CD4-positive, alpha-beta T cell treated with Interleukin-1 beta for 1 hour (primary cell): ENCODE measurements at regions not wholly inside any gene's neighbourhood (a gene's known extent, or its start where the extent isn't known, plus 50 kb on each side); places are given as distances from the start of the nearest gene placed in this dataset.

Source experiments
- DNase-seq, 2 donors: peaks; one replicate each; pipeline ENCODE4 v3.0.0-alpha.2; 2020 to 2022

DNA sequence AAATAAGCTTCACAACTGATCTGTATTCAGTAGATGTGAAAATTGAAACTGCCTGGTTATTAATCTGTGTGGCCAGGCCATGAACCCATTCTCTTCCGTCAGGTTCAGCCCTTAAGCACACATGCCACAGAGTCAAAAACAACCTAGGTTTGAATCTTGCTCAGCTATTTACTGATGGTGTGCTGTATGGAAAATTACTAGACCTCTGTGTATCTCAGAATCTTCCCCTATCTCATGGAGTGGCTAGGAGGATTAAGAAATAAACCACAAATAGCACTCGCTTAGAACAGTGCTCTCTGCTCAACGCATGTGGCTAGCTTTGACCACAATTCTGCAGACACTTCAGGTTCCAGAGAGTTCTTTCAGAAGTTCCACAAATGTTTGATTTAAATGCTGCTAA, 240.7 kb upstream of the PLEKHG7 start:
- peak in 1 of 2 donors; percentile 43 for DNase-seq

DNA sequence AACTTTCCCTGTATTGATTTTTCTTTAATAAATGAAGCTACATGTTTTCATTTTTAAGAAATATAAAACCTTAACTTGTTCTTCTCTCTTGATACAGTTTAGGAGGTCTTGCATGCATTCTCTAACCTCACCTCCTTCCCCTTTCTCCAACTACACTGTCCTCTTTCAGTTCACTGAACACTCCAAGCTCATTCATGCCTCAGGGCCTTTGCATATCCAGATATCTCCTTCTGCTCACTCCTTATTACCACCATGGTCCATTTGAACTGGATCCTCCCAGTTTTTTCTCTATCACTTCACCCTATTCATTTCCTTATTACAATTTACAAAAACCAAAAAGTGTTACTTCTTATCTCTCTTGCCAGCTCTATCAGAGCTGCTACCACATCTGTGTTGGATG, 242.9 kb upstream of the PLEKHG7 start:
- DNase-seq: no peak

DNA sequence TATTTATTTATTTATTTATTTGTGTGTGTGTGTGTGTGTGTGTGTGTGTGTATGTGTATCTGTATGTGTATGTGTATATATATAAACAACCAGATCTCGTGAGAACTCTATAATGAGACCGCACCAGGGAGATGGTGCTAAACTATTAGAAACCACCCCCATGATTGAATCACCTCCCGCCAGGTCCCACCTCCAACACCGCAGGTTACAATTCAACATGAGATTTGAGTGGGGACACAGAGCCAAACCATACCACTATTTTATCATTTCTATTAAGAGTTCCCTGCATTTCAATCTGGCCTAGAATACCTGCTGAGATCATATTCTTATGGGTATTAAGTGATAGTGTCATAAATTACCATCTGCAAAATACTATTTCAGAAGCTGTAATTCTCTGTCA, 243.8 kb upstream of the PLEKHG7 start:
- no peak for DNase-seq

DNA sequence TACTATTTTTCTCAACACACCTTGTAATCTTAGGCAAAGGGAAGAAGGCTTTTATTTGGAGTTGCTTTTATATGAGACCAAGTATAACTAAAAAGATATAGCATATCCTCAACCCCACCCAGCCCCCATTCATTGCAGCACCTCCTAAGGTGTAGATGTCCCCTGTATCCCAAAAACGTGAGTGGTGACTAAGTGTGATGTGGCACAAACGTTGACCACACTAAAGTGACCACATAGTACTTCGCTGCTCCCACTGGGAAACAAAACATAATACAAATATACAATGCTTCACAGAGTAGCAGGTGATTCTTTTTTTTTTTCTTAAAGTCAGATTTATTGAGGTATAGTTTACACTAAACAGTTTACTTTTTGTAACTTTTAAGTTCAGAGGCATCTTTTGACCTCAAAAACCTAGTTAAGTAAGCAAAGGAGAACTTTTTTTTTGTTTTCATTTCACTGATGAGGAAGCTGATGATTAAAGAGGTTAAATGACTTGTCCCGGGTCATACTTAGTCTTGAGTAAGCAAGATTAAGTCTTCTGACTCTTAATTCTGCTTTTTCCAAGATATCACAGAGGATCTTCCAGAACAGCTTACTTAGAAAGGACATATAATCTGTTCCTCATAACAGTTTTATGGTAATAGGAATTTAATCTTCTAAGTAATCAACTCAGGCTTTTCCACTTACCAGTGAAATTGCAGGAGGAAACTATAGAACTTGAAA, 245.2 kb upstream of the PLEKHG7 start:
- no peak for DNase-seq

DNA sequence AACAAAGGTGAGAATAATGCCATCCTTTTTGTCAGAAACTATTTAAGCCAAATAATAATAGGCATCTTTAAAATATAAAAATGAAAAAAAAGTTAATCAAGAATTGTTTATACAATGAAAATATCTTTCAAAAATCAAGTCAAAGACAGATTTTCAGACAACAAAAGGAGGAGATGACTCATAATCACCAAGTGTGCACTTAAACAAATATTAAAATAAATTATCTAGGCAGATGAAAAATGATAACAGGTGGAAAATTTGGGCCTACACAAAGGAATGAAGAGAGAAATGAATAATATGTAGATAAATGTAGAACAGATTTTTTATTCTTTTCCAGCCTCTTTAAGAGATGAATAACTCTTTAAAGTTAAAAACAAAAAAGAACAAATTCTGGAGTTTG, 250.0 kb upstream of the PLEKHG7 start:
- no peak for DNase-seq

DNA sequence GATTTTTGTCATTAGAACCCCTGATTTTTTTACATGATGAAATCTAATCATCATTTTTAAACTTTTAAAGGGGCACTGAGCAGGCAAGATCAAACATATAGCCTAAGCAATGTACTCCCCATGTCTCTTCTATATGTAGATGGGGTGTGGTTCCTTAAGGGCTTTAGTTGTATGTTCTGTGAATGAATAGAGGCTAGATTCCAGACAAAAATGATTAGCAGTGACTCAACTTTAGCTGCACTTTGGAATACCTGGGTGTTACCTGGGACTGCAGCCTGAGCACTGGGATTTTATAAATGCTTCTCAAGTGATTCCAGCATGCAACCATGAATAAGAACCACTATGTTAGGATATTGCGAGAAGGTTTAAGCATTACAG, 256.7 kb upstream of the PLEKHG7 start:
- no peak for DNase-seq

DNA sequence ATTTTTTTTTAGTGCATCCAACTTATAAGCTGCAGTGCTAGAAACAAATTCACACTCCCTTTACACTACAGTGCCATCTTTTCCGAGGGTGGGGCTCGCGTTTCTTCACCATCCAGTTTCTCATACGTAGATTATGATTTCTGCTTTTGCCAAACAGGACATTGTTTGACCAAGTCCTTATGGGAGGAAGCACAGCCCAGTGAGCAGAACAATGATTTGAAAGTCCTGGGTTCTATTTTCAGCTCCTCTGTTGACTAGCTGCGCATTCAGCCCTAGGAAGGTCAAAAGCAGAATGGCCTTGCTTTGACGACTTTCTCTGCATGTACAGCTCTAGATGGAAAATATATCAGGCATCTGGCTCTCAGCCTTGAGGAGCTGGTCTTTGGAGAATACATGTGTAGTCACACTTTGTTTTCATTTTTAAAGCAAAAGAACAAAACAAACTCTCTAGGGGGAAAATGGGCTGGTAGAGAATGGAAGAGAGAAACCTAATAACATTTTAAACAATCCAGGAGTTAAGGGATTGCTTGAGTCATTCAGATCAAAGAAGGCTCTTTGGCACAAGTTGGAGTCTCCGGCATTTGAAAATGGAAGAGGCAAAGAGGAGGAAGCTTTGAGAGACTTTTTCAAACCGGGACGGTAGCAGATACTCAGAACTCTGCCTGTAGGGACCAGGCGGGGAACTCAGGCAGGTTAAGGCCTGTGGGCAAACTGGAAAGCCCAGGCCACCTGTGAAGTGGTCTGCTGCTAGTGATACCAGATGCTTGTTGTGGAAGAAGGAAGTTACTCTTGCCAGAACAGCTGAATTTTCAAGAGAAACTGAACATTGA, 257.3 kb upstream of the PLEKHG7 start:
- peak in 1 of 2 donors; percentile 76 for DNase-seq

DNA sequence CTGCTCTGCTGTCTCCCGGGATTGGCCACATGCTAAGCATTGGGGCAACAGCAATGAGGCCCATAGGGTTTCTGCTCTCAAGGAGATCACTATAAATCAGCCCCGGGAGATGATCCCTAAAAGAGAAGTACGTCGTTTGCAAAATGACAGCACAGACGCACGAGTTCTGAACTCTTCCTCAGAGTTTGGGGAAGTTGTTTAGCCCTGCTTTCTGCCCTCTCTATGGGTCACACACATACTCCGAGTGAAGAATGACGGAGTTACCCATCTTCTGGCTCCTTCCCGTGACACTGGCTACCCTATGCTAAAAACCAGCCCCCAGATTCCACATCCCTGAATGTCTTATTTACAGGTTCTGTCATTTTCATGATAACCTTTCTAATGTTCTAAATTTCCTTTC, 258.0 kb upstream of the PLEKHG7 start:
- peak in 1 of 2 donors; percentile 72 for DNase-seq

DNA sequence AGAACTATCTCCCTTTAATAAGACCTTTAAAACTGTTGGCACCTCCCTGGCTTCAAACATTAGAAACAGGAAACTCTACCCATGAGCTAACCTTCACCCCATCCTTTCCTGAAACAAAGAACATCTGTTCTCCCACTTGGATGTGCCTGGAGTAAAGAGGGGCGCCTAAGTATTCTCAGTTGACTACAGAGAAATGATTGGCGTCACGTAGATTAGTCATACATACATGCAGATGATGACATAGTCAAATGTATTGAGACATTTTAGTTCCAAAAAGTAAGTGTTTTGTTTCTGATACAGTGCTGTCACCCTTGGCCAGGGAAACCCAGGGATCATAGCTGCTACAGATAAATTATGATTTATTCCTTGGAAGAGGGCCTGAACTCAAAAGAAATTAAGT, 260.0 kb upstream of the PLEKHG7 start:
- no peak for DNase-seq

DNA sequence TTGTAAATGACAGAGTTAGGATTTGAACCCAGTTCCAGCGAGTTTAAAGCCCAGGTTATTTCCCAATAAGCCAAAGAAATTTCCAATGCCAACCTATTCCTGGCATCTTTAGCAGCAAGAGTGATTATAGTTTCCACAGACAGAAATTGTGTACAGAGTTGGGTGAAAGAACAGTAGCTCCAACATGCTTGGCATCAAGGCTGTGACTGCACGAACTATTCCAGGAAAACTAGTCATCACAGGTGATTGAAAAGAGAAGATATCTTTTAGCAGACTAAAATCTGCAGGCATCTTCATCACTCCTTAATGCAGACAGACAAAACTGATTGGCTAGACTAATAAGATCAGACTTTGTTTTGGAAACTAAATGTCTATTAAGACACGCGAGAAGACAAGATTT, 262.7 kb upstream of the PLEKHG7 start:
- DNase-seq: no peak

DNA sequence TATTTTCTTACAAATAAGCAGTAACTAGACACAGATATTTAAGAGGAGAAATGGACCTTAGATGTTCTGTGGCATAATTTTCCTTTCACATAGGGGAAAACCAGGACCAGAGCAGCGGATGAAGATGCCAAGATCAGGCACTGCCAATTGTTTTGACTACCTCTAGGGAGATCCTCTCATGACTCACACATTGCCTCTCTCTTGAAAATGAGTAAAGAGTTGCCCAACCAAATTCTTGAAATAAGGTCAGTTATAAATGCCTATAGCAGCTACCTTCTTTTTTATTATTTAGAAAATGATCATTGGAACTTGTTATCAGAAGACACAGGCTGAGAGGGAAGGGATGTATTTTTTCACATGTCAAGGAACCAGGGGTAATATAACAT, 263.4 kb upstream of the PLEKHG7 start:
- no peak for DNase-seq

DNA sequence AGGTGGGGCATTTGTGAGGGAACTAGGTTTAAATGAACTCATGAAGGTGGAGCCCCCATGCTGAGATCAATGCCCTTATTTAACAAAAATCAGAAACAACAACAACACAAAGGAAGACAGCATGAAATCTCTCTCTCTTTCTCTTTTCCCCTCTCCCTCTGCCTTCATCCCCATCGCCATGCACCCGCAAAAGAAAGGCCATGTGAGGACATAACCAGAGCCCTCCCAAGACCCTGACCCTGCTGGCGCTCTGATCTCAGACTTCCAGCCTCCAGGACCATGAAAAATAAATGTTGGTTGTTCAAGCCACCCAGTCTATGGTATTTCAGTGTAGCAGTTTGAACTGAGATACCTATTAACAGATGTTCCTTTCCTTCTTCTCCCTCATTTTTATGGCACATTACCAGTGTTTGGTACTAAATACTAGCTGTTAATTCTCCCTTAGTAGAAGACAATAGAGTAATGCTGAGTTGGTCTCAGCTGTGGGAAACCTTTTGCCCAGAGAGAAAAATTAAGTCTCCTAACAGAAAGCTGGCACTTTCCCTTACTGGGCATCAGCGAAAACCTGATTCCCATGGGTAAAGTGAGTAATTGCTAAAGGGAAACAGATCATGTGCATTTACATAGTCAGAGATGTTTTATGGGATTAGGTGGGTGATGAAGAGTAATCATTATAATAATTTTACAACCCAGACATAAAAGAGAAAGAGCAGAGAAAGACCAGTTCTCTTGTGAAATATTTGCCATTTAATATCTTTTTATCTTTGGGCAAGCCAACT, 264.0 kb upstream of the PLEKHG7 start:
- no peak for DNase-seq

DNA sequence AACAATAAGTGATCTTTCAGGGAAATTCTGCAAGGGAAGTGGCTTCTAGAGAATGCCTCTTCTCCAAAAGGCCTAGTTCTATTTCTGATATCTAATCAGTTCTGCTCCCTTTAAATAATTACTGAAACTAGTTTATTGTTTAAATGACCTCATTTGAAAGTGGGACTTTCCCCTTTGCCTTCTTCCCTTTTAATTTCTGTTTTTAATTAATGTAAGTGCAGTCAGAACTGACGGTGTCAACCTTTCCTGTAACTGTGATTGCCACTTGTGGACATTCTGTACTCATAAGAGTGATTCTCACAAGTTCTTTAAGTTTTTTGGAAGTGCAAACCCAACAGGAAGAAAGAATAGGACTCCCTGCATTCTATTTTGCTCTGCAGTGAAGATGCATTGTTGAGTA, 265.3 kb upstream of the PLEKHG7 start:
- DNase-seq: no peak

DNA sequence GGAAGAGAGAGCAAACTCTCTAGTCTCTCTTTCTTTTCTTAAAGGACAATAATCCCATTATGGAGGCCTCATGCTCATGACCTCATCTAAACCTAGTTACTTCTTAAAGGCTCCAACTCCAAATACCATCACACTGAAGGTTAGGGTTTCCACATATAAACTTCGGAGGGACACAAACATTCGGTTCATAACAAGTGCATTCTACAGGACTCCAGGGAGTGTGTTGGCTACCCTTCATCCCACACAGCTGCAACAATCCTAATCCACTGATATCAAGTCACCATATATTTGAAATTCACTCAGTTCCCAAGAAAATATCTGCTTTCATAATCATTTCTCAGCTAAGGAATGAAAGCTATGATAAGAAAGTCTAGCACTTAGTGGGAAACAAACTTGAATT, 265.9 kb upstream of the PLEKHG7 start:
- DNase-seq: no peak

DNA sequence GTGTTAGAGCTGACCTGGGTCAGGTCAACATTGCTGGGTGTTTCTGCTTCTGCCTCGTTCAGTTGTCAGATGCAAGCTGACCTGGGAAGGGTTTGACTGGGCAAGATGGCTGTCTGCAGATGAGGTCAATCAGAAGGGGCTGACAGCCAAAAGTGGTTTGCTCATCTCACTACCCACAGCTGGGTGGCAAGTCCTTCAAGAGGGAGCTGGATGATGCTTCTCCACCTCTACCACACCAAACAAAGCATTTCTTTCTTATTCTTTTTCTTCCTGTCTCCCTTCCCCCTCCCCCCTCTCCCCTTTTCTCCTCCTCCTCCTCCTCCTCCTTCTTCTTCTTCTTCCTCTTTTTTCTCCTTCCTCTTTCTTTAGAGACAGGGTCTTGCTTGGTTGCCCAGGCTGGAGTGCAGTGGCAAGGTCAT, 268.2 kb upstream of the PLEKHG7 start:
- peak in 1 of 2 donors; percentile 24 for DNase-seq

DNA sequence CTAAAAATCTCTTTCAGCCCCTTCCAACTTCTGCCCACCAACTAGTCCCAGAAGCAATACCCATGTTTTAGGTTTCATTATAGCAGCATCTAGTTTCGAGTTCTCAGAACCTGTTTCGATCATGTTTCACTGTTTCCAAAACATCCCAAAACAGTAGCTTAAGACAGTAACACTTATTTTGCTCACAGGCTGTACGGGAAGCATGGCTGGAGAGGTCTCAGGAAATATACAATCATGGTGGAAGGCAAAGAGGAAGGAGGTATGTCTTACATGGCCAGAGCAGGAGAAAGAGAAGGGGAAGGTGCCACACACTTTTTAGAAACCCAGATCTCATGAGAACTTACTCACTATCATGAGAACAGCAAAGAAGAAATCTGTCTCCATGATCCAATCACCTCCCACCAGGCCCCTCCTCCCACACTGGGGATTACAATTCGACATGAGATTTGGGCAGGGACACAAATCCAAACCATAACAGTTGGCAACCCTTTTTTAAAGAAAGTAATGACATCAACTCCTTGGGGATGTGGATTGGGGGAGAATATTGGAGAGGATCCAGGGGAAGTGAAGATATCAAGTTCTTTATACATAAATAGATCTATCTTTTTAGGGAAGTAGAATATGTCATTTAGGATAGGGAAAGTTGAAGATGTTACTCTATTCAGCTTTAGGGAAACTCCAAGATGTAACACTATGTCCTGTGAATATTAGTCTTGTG, 269.9 kb upstream of the PLEKHG7 start:
- DNase-seq: no peak

DNA sequence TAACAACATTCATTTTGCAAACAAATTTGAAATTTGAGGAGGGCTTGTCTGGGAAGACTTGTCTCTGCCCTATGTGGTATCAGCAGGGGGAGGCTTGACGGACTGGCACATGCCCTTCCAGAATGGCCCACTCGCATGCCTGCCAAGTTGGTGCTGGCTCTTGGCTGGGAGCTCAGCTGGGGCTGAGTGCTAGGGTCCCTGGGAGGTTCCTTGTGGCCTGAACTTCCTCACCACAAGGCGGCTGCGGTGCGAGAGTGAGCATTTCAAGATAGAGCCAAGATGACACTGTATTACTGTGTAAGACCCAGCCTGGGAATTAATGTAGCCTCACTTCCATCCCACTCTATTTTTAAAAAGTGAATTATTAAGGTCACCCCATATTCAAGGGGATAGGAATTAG, 271.6 kb upstream of the PLEKHG7 start:
- peak; percentile 17 to 56 for DNase-seq

DNA sequence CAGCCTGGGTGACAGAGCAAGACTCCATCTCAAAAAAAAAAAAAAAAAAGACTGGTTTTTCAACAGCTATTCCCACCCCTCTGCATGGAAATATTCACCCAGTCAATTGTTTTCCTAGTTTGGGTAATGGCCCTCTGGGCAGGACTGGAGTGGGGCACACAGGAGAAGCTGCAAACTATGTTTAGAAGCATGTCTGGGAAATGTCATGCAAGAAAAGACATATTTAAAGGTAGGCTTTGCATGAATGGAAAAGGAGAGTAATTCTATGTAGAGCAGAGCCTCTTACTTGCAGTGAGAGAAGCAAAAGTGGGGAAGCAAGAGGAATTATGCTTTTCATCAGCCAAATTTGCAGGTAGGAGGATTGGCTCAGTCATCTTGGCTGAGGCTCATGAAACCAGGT, 276.5 kb upstream of the PLEKHG7 start:
- no peak for DNase-seq

DNA sequence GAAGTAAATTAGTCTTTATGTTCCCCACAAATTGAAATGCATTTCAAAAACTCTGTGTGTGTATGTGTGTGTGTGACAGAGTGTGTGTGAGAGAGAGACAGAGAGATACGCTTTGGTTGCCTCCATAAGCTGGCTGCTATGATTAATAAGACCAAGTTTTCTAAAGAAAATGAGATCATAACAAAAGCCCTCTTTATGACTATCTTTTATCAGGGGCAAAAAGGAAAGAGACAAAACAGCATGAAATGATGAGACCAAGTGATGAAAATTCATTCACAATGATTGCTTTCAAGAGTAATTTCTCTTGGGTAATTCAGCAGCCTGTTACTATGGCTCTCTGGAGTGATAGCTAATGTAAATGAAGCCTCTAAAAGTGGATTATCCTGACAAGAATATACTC, 277.6 kb upstream of the PLEKHG7 start:
- no peak for DNase-seq

DNA sequence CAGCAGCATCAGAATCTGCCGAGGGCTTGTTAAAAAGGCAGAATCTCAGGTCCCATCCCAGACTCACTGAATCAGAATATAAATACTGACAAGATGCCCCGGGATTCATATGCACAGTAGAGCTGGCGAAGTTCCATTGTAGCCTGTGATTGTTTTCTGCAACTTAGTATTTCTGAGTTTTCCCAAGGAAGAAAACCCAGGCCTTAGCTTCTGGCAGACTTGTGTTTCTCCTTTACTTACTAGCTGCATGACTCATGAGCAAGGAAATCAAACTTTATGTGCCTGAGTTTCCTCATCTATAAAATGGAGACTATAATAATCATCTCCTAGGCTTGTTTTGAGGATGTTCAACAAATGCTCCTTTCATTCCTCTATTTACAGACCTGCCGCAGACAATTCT, 278.5 kb upstream of the PLEKHG7 start:
- DNase-seq: no peak

DNA sequence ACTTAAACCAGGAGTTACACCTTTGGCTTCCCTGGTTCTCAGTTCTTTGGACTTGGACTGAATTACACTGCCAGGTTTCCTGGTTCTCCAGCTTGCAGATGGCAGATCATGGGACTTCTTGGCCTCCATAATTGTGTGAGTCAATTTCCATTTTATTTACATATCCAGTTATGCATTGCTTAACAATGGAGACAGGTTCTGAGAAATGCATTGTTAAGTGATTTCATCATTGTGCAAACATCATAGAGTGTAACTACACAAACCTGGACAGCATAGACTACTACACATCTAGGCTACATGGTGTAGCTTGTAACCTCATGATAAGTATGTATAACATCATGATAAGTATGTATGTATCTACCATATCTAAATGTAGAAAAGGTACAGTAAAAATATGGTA, 276.1 kb upstream of the BTG1 start:
- no peak for DNase-seq

DNA sequence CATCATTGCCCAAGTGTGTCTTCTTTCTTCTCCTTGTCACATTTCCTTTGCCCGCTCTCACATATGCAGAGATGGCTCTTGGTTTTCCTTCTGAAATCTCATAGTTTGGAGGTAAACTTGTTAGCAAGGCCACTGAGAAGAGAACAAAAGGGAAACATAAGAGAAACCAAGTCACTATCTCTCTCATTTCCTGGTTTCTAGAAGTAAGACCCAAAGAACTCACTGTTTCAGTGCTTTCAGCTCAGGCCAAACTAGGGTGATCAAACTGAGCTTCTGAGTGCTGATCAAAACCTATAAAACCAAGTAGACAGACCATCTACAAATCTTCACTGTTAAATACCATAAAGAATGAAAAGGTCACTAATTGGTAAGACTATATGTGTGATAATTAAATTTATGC, 275.4 kb upstream of the BTG1 start:
- DNase-seq: no peak

DNA sequence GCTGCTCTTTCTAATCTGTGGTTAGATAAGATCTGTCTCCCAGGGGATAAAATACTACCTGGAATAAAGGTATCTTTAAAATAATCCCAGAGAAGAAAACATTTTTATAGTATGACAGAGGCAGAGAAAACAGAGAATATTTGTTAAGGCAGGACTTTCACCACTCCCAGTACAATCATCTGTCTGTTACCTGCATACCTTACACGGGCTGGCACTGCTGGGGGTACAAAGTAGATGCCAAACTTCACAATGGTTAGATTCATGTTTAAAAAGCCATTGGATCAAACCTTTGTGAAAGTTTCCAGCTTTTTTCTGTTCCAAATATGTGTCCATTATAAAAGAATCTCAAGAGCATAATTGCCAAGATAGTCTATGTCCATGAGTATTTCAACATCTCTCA, 273.6 kb upstream of the BTG1 start:
- DNase-seq: no peak
